SK-N-SH (cell line): ENCODE measurements at regions not wholly inside any gene's neighbourhood (a gene's known extent, or its start where the extent isn't known, plus 50 kb on each side); places are given as distances from the start of the nearest gene placed in this dataset.

Experiments
- CTCF ChIA-PET: fragments of 300-600, 350-600 bp; formaldehyde crosslinking; extraction: SDS; loops from one replicate; lab custom pipeline; 2021; lab: Yijun Ruan, JAX
- POLR2A ChIA-PET: fragments of 350-600 bp; sonication (Branson Sonifier 250); formaldehyde crosslinking; extraction: SDS; loops from one replicate; lab custom pipeline; 2020; ENCODE audit warnings: antibody characterized with exemption, inconsistent platforms; lab: Yijun Ruan, JAX
- DNase-seq: peaks from one replicate; pipeline ENCODE4 v3.0.0; 2012
- H2AFZ ChIP-seq: fragments of 200-600 bp; sonication (generic); 2 replicates; pipeline ENCODE4 v1.8.1; 2016; ENCODE audit warnings: antibody characterized with exemption, mild to moderate bottlenecking, low read depth
- H3F3A ChIP-seq: fragments of 200-600 bp; sonication (generic); replicated peaks from 2 replicates; pipeline ENCODE3; 2016; ENCODE audit warnings: antibody characterized with exemption, mild to moderate bottlenecking; ENCODE audit not compliant: insufficient read depth
- H3K27ac ChIP-seq, 2 experiments: fragments of 200-500 bp in 1 of 2; fragments of 200-600 bp in 1 of 2; sonication (Bioruptor generic) in 1 of 2; sonication (generic), shearing (Covaris generic) in 1 of 2; 2 replicates each; pipeline versions ENCODE4 v1.5.1 to v1.6.1; 2014 to 2016; ENCODE audit warnings: low read depth in 2 of 2, inconsistent platforms in 1 of 2, low read length in 1 of 2, mild to moderate bottlenecking in 1 of 2, mixed read lengths in 1 of 2
- H3K27me3 ChIP-seq: fragments of 200-600 bp; sonication (generic), shearing (Covaris generic); 2 replicates; pipeline ENCODE4 v1.6.1; 2016; ENCODE audit warnings: mixed run types; ENCODE audit not compliant: insufficient read depth
- H3K36me3 ChIP-seq, 2 experiments: fragments of 200-500 bp in 1 of 2; fragments of 200-600 bp in 1 of 2; sonication (Bioruptor generic) in 1 of 2; sonication (generic) in 1 of 2; replicated peaks in 1 of 2; 2 replicates each; pipeline versions ENCODE3 to v1.5.1; 2014 to 2016; ENCODE audit warnings: low read length in 1 of 2, mild to moderate bottlenecking in 1 of 2; ENCODE audit not compliant: insufficient read depth in 2 of 2, control insufficient read depth in 1 of 2
- H3K4me1 ChIP-seq, 2 experiments: fragments of 200-500 bp in 1 of 2; fragments of 200-600 bp in 1 of 2; sonication (Bioruptor generic) in 1 of 2; sonication (generic), shearing (Covaris generic) in 1 of 2; 2 replicates each; pipeline versions ENCODE4 v1.5.1 to v1.6.1; 2014 to 2016; ENCODE audit warnings: low read depth in 1 of 2, low read length in 1 of 2, mixed run types in 1 of 2; ENCODE audit not compliant: insufficient read depth in 2 of 2, control insufficient read depth in 1 of 2
- H3K4me2 ChIP-seq: fragments of 200-600 bp; sonication (generic), shearing (Covaris generic); 2 replicates; pipeline ENCODE4 v1.6.1; 2017; ENCODE audit warnings: mixed run types
- H3K4me3 ChIP-seq, 2 experiments: fragments of 200-500 bp in 1 of 2; fragments of 200-600 bp in 1 of 2; sonication (Bioruptor generic) in 1 of 2; sonication (generic), shearing (Covaris generic) in 1 of 2; 2 replicates each; pipeline versions ENCODE4 v1.5.1 to v1.8.1; 2014 to 2016; ENCODE audit warnings: low read depth in 2 of 2, inconsistent platforms in 1 of 2, low read length in 1 of 2, mild to moderate bottlenecking in 1 of 2, mixed read lengths in 1 of 2, moderate library complexity in 1 of 2
- H3K79me2 ChIP-seq: fragments of 200-600 bp; sonication (generic); 2 replicates; pipeline ENCODE4 v1.8.1; 2017; ENCODE audit warnings: mild to moderate bottlenecking; ENCODE audit not compliant: insufficient read depth
- H3K9ac ChIP-seq: fragments of 200-600 bp; sonication (generic); 2 replicates; pipeline ENCODE4 v1.6.1; 2017; ENCODE audit warnings: mixed run types
- H3K9me2 ChIP-seq: fragments of 200-600 bp; sonication (generic); 2 replicates; pipeline ENCODE4 v1.6.1; 2017; ENCODE audit warnings: mixed run types
- H3K9me3 ChIP-seq: fragments of 200-600 bp; sonication (generic); 2 replicates; pipeline ENCODE4 v1.6.1; 2017; ENCODE audit warnings: mixed run types, mild to moderate bottlenecking, moderate library complexity
- H4K20me1 ChIP-seq: fragments of 200-600 bp; sonication (generic); 2 replicates; pipeline ENCODE4 v1.6.1; 2017; ENCODE audit warnings: mild to moderate bottlenecking, mixed run types; ENCODE audit not compliant: insufficient read depth
- EP300 ChIP-seq, 2 experiments: IDR thresholded peaks; 2 replicates each; pipeline versions ENCODE4 v1.4.0 to v1.6.1; 2012; ENCODE audit warnings: borderline replicate concordance in 1 of 2, low read depth in 1 of 2, low read length in 1 of 2
- EZH2phosphoT487 ChIP-seq: fragments of 200-600 bp; sonication (generic); IDR thresholded peaks from 2 replicates; pipeline ENCODE4 v1.6.1; 2017; ENCODE audit warnings: low read depth, mixed run types, mild to moderate bottlenecking, antibody characterized with exemption, moderate library complexity, borderline replicate concordance
- FOXJ3 ChIP-seq: sonication (generic); formaldehyde crosslinking; IDR thresholded peaks from 2 replicates; pipeline ENCODE4 v1.5.1; 2020; ENCODE audit warnings: mild to moderate bottlenecking, missing genetic modification reagents
- FOXM1 ChIP-seq: IDR thresholded peaks from 2 replicates; pipeline ENCODE4 v1.4.0; 2012; ENCODE audit warnings: low read depth, mild to moderate bottlenecking
- GABPA ChIP-seq: IDR thresholded peaks from 2 replicates; pipeline ENCODE4 v1.4.0; 2012; ENCODE audit warnings: low read depth, mild to moderate bottlenecking
- GATA2 ChIP-seq: sonication (generic); formaldehyde crosslinking; IDR thresholded peaks from 2 replicates; pipeline ENCODE4 v1.5.0; 2020; ENCODE audit warnings: mild to moderate bottlenecking, missing genetic modification reagents
- MXI1 ChIP-seq: IDR thresholded peaks from 2 replicates; pipeline ENCODE4 v1.6.1; 2012; ENCODE audit warnings: mild to moderate bottlenecking, low read depth, low read length, improper control_type of control experiment
- NRF1 ChIP-seq: IDR thresholded peaks from 2 replicates; pipeline ENCODE4 v1.6.1; 2012; ENCODE audit warnings: low read depth, mild to moderate bottlenecking, low read length
- POLR2AphosphoS5 ChIP-seq: IDR thresholded peaks from 2 replicates; pipeline ENCODE4 v1.6.1; 2012; ENCODE audit warnings: low read depth, low read length
- RFX5 ChIP-seq: IDR thresholded peaks from 2 replicates; pipeline ENCODE4 v1.6.1; 2012; ENCODE audit warnings: mild to moderate bottlenecking, improper control_type of control experiment, low read length
- SIN3A ChIP-seq: IDR thresholded peaks from 2 replicates; pipeline ENCODE4 v1.6.1; 2012; ENCODE audit warnings: low read depth, mild to moderate bottlenecking, low read length, moderate library complexity, borderline replicate concordance
- TAF1 ChIP-seq: IDR thresholded peaks from 2 replicates; pipeline ENCODE4 v1.6.1; 2012; ENCODE audit warnings: low read depth, mild to moderate bottlenecking, low read length, moderate library complexity, borderline replicate concordance
- TCF12 ChIP-seq: IDR thresholded peaks from 2 replicates; pipeline ENCODE4 v1.4.0; 2012
- WGBS: methylation state at CpG from one replicate; pipeline ENCODE4 v1.1.6; 2017; ENCODE audit warnings: low lambda C conversion rate; 5-methylcytosine and 5-hydroxymethylcytosine counted together
- TF ChIP-seq, protein P1 (sequence below): IDR thresholded peaks from 2 replicates; pipeline ENCODE4 v1.4.0; 2012; ENCODE audit warnings: low read depth
- TF ChIP-seq, protein P2 (sequence below): IDR thresholded peaks from 2 replicates; pipeline ENCODE4 v1.4.0; 2012; ENCODE audit warnings: low read depth, borderline replicate concordance
- TF ChIP-seq, protein P3 (sequence below): fragments of 150-350 bp; IDR thresholded peaks from 2 replicates; pipeline ENCODE4 v1.6.1; 2017; ENCODE audit warnings: antibody characterized with exemption, low read length, low read depth, borderline replicate concordance

DNA sequence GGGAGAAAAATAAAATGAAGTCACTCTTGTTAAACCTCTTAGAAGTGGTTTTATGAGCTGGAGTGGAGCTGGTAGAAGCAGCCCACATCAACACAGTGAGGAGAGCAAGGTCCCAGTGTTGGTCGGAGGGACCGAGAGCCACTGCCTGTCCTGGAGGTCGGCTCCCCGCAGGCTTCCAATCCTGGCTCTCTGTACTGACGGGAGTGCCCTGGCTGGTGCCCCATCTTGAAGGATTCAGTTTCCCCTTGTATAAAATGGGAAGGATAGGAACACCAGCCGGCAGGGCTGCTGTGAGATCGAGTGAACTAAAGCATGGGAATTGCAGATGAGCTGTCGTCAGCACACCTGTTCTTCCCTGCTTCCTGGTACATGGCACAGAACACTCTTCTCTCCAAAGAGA lies 104.3 kb upstream of the ID2 start:
- ChIA-PET POLR2A (no interaction called here), CTCF (interaction anchor here (1.3 kb wide), 1 partner anchor 35 kb away, joined by 3 read pairs; no protein-coding TSS in a partner anchor)
- H3K27ac ChIP-seq, result no peak overlapping the region
- no peaks in the 10 kb centered on the region for H3K9me2 ChIP-seq
- no peaks in the 10 kb centered on the region for H3F3A ChIP-seq
- no peaks in the 10 kb centered on the region for H4K20me1 ChIP-seq
- no peaks in the 10 kb centered on the region for H3K79me2 ChIP-seq
- no peak for TF ChIP-seq TAF1
- TF ChIP-seq SIN3A, result no peak
- TF ChIP-seq, protein P1, sequence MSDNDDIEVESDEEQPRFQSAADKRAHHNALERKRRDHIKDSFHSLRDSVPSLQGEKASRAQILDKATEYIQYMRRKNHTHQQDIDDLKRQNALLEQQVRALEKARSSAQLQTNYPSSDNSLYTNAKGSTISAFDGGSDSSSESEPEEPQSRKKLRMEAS, result no peak
- TF ChIP-seq GATA2 (CRISPR knock-in tag), result no peak
- no peak for TF ChIP-seq RFX5
- TF ChIP-seq, protein P2, sequence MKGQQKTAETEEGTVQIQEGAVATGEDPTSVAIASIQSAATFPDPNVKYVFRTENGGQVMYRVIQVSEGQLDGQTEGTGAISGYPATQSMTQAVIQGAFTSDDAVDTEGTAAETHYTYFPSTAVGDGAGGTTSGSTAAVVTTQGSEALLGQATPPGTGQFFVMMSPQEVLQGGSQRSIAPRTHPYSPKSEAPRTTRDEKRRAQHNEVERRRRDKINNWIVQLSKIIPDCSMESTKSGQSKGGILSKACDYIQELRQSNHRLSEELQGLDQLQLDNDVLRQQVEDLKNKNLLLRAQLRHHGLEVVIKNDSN, result no peak
- TF ChIP-seq EP300 (IDR thresholded peaks at IDR 0.05; ENCODE audit: borderline replicate concordance in 1 of 2, low read depth in 1 of 2, low read length in 1 of 2), result no peak
- no peak for TF ChIP-seq POLR2AphosphoS5
- TF ChIP-seq EZH2phosphoT487, result no peak
- no peak for TF ChIP-seq MXI1
- no peak for TF ChIP-seq GABPA
- no peak for DNase-seq
- no peak overlapping the region for H3K9ac ChIP-seq
- 90% methylated on average over 8 of the region's 8 CpGs for WGBS
- no peaks in the 10 kb centered on the region for H3K36me3 ChIP-seq
- no peak overlapping the region for H2AFZ ChIP-seq
- H3K4me3 ChIP-seq, result no peak overlapping the region
- no peaks in the 10 kb centered on the region for H3K9me3 ChIP-seq
- H3K27me3 ChIP-seq, result no peaks in the 10 kb centered on the region
- no peak overlapping the region for H3K4me2 ChIP-seq
- peaks cover 0 to 59% of the 10 kb centered on the region in 2 experiments; a peak in 2 of 4 replicates for H3K4me1 ChIP-seq

DNA sequence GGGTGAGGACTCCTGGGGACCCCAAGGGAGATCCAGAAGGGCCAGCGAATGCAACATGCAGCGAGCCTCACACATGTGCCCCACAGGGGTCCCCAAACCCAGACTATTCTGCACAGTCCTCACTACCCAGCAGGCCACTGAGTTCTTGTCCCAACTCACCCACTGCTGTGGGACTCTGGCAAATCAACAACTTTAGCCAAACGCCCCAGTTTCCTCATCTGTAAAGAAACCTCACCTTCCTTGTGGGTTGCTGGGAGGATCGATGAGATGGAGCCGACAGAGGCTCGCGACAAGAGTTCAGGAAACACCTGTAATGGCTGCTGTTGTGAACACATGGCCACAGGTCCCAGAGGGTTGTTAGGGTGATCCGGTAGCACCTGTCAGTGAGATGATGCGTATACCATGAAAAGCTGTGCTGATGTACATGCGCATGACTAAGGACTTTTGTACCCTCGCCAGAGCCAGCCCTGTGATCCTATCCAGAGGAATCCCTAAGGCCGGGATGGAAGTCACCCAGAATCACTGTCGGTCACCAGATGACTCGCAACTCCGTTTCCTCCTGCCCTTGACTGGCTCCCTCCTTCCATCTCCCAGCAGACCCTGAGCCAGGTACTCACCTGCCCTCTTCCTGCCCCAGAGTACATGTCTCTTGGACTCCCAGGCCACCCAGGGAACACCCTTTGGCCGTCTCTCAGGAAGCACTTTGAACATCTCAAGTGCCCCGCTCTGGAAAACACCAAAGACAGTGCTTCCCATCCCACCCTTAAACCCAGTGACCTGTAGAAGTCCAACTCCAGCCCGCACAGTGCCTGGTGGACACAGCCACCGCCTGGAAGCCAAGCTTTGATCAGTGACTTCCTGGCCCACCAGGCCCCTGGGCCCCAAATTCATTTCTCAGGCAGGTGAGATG lies 103.3 kb upstream of the ID2 start:
- no peak for DNase-seq
- POLR2A ChIA-PET, result no interaction called here

More for the DNA sequence above, 103.3 kb upstream of the ID2 start:
- no peak overlapping the region for H3K27ac ChIP-seq
- H3K9ac ChIP-seq, result no peak overlapping the region
- H3K4me3 ChIP-seq, result no peak overlapping the region
- no peaks in the 10 kb centered on the region for H4K20me1 ChIP-seq
- H3K79me2 ChIP-seq, result no peaks in the 10 kb centered on the region
- no peak overlapping the region for H2AFZ ChIP-seq
- no peaks in the 10 kb centered on the region for H3K27me3 ChIP-seq
- no peaks in the 10 kb centered on the region for H3K9me3 ChIP-seq
- H3F3A ChIP-seq, result no peaks in the 10 kb centered on the region
- TF ChIP-seq FOXJ3 (CRISPR knock-in tag) (no peak), EZH2phosphoT487 (no peak), EP300 (IDR thresholded peaks at IDR 0.05; ENCODE audit: borderline replicate concordance in 1 of 2, low read depth in 1 of 2, low read length in 1 of 2) (no peak), MXI1 (no peak), TCF12 (no peak), SIN3A (no peak), NRF1 (no peak), FOXM1 (no peak), GATA2 (CRISPR knock-in tag) (no peak)
- TF ChIP-seq, protein P2, result no peak
- TF ChIP-seq, protein P3, sequence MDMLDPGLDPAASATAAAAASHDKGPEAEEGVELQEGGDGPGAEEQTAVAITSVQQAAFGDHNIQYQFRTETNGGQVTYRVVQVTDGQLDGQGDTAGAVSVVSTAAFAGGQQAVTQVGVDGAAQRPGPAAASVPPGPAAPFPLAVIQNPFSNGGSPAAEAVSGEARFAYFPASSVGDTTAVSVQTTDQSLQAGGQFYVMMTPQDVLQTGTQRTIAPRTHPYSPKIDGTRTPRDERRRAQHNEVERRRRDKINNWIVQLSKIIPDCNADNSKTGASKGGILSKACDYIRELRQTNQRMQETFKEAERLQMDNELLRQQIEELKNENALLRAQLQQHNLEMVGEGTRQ, result no peak
- peaks cover 0 to 52% of the 10 kb centered on the region in 2 experiments; a peak in 2 of 4 replicates for H3K4me1 ChIP-seq
- CTCF ChIA-PET, result interaction anchor here (1.3 to 1.6 kb wide), 2 partner anchors 36 to 106 kb away, joined by 3 to 4 read pairs; no protein-coding TSS in a partner anchor
- H3K9me2 ChIP-seq, result no peaks in the 10 kb centered on the region
- no peaks in the 10 kb centered on the region for H3K36me3 ChIP-seq
- 83% methylated on average over 17 of the region's 19 CpGs for WGBS
- H3K4me2 ChIP-seq, result no peak overlapping the region
